ENCODE measurements at regions not wholly inside any gene's neighbourhood (a gene's known extent, or its start where the extent isn't known, plus 50 kb on each side); places are given as distances from the start of the nearest gene placed in this dataset.

DNA sequence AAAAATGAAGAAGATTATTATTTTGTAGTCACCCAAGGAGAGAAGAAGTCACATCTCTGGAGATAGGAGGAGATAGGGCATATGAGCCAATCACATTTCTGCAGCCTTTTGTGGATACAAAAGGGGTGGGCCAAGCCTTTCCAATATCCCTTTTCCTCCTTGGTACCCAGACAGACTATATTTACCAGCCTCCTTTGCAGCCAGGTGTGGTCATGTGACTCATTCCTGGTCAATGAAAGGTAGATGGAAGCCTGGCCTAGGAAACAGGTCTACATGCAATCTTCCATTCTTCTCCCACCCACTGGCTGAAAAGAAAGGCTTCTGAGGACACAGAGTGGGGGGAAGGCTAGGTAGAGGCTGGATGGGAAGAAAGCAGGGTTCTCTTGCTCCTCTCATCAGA, 58.1 kb upstream of the ERG start:
- Histone ChIP-seq H3F3A (ENCODE audit: insufficient read depth) (no peaks in the 10 kb centered on the region), H3K27me3 (ENCODE audit: low read length) (no peaks in the 10 kb centered on the region), H3K79me2 (ENCODE audit: insufficient read depth, low read length) (no peaks in the 10 kb centered on the region), H3K36me3 (ENCODE audit: low read length) (no peaks in the 10 kb centered on the region), H3K4me2 (ENCODE audit: low read depth, low read length, poor library complexity, severe bottlenecking) (no peak overlapping the region), H2AFZ (ENCODE audit: low read depth, low read length, severe bottlenecking) (no peak overlapping the region), H3K9me3 (ENCODE audit: insufficient read depth, low read length) (no peaks in the 10 kb centered on the region), H4K20me1 (ENCODE audit: low read depth, low read length) (no peaks in the 10 kb centered on the region), H3K4me3 (ENCODE audit: insufficient read depth, low read length, poor library complexity, severe bottlenecking) (no peak overlapping the region), H3K9ac (ENCODE audit: low read length) (no peak overlapping the region), H3K9me2 (replicated peaks; ENCODE audit: insufficient read depth, low read length) (no peaks in the 10 kb centered on the region), H3K27ac (ENCODE audit: low read depth, low read length) (no peak overlapping the region)
- no peak for TF ChIP-seq EZH2phosphoT487 (conservative IDR thresholded peaks at IDR 0.05; ENCODE audit: low read length)
- TF ChIP-seq, protein P1, sequence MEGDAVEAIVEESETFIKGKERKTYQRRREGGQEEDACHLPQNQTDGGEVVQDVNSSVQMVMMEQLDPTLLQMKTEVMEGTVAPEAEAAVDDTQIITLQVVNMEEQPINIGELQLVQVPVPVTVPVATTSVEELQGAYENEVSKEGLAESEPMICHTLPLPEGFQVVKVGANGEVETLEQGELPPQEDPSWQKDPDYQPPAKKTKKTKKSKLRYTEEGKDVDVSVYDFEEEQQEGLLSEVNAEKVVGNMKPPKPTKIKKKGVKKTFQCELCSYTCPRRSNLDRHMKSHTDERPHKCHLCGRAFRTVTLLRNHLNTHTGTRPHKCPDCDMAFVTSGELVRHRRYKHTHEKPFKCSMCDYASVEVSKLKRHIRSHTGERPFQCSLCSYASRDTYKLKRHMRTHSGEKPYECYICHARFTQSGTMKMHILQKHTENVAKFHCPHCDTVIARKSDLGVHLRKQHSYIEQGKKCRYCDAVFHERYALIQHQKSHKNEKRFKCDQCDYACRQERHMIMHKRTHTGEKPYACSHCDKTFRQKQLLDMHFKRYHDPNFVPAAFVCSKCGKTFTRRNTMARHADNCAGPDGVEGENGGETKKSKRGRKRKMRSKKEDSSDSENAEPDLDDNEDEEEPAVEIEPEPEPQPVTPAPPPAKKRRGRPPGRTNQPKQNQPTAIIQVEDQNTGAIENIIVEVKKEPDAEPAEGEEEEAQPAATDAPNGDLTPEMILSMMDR (IDR thresholded peaks at IDR 0.05; ENCODE audit: insufficient read depth, low read length, poor library complexity, severe bottlenecking), result no peak

DNA sequence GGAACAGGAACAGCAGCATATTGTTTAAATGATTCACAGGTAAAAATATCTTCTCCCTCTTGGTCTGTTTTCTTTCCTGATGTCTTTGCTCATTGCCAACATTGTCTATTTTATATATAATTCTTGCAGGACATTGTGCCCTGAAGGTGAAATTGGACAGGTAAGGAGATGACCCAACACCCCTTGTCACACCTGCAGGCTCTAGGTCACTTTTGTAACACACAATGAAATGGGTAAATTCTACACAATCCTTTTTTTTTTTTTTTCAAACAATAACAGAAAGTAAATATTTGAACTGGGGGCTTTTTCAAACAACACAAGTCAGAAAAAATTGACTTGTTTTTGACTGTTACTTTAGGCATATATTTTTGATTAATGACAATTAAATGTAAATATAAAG, 62.9 kb upstream of the ERG start:
- Histone ChIP-seq H3K4me3 (ENCODE audit: insufficient read depth, low read length, poor library complexity, severe bottlenecking) (no peak overlapping the region), H3K27ac (ENCODE audit: low read depth, low read length) (no peak overlapping the region), H4K20me1 (ENCODE audit: low read depth, low read length) (no peaks in the 10 kb centered on the region), H3K36me3 (ENCODE audit: low read length) (no peaks in the 10 kb centered on the region), H3K9me2 (replicated peaks; ENCODE audit: insufficient read depth, low read length) (no peaks in the 10 kb centered on the region), H3K79me2 (ENCODE audit: insufficient read depth, low read length) (no peaks in the 10 kb centered on the region), H3F3A (ENCODE audit: insufficient read depth) (no peaks in the 10 kb centered on the region), H3K4me2 (ENCODE audit: low read depth, low read length, poor library complexity, severe bottlenecking) (no peak overlapping the region), H3K9me3 (ENCODE audit: insufficient read depth, low read length) (no peaks in the 10 kb centered on the region), H2AFZ (ENCODE audit: low read depth, low read length, severe bottlenecking) (no peak overlapping the region), H3K27me3 (ENCODE audit: low read length) (no peaks in the 10 kb centered on the region), H3K9ac (ENCODE audit: low read length) (no peak overlapping the region)
- TF ChIP-seq, protein P1 (IDR thresholded peaks at IDR 0.05; ENCODE audit: insufficient read depth, low read length, poor library complexity, severe bottlenecking), result no peak
- no peak for TF ChIP-seq EZH2phosphoT487 (conservative IDR thresholded peaks at IDR 0.05; ENCODE audit: low read length)

DNA sequence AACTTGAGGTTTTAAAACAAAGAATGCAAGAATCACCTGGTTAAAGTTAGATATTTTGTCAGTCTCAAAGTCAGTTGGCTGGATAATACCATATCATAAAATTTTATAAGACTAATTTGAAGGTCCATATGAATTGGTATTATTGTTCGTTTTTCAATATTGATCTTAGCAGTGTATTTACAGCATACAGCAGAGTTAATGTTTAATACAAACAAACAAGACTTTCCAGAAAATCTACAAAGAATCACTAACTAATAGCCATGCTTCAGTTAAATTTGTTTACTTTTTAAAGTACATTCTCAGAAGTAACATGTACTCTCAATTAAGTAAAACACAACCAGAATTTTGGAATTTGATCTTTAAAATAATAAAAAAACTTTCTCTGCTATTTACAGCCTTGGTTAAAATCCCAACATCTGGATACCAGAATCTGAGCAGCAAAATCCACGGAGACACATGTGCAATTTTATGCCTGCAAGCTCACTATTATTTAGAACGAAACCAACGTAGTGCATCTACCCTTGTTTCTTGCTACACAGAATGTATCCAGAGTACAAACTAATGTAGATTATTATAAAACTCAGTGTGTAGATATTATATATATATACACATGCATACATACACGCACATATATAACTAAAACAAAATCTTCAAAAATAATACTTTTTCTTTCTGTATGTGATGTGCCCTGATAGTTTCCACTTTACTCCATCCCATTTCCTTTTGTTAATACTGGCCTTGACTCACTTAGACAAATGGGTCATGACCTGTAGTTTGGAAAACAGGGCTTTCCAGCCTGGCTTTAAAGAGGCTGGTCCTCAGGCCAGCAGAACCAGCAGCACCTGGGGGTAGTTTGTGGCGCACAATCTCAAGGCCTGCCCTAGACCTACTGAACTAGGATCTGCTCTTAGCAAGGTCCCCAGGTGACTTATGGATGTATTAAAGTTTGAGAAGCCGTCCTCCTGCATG, 63.6 kb upstream of the ERG start:
- no peak for TF ChIP-seq EZH2phosphoT487 (conservative IDR thresholded peaks at IDR 0.05; ENCODE audit: low read length)
- TF ChIP-seq, protein P1 (IDR thresholded peaks at IDR 0.05; ENCODE audit: insufficient read depth, low read length, poor library complexity, severe bottlenecking), result no peak
- Histone ChIP-seq H3K9ac (ENCODE audit: low read length) (no peak overlapping the region), H3F3A (ENCODE audit: insufficient read depth) (no peaks in the 10 kb centered on the region), H4K20me1 (ENCODE audit: low read depth, low read length) (no peaks in the 10 kb centered on the region), H3K27me3 (ENCODE audit: low read length) (no peaks in the 10 kb centered on the region), H3K27ac (ENCODE audit: low read depth, low read length) (no peak overlapping the region), H3K4me3 (ENCODE audit: insufficient read depth, low read length, poor library complexity, severe bottlenecking) (no peak overlapping the region), H3K36me3 (ENCODE audit: low read length) (no peaks in the 10 kb centered on the region), H3K9me3 (ENCODE audit: insufficient read depth, low read length) (no peaks in the 10 kb centered on the region), H3K79me2 (ENCODE audit: insufficient read depth, low read length) (no peaks in the 10 kb centered on the region), H3K9me2 (replicated peaks; ENCODE audit: insufficient read depth, low read length) (no peaks in the 10 kb centered on the region), H3K4me2 (ENCODE audit: low read depth, low read length, poor library complexity, severe bottlenecking) (no peak overlapping the region), H2AFZ (ENCODE audit: low read depth, low read length, severe bottlenecking) (no peak overlapping the region)

Measured in SU-DHL-6 (cell line).